ENCODE measurements at regions not wholly inside any gene's neighbourhood (a gene's known extent, or its start where the extent isn't known, plus 50 kb on each side); places are given as distances from the start of the nearest gene placed in this dataset.

- CTCF ChIA-PET: interaction anchor here (0.5 to 0.7 kb wide), 2 partner anchors 170 to 1254 kb away, joined by 3 read pairs; no protein-coding TSS in a partner anchor
- H3K36me3 ChIP-seq (ENCODE audit: control insufficient read depth in 2 of 2, insufficient read depth in 1 of 2, low read length in 2 of 2): no peaks in the 10 kb centered on the region
Measured at GRCh38 chr9:134980991-134981390, 63.3 kb upstream of the FCN1 start.

GRCh38 chr9:134981829-134982228, 64.1 kb upstream of the FCN1 start:
- CTCF ChIA-PET: interaction anchor here (1.0 kb wide), 1 partner anchor 14 kb away, joined by 3 read pairs; no protein-coding TSS in a partner anchor
- no peak for TF ChIP-seq ZNF510 (tag by site-specific recombination; IDR thresholded peaks at IDR 0.05; ENCODE audit: insufficient replicate concordance)
- TF ChIP-seq, protein P1, sequence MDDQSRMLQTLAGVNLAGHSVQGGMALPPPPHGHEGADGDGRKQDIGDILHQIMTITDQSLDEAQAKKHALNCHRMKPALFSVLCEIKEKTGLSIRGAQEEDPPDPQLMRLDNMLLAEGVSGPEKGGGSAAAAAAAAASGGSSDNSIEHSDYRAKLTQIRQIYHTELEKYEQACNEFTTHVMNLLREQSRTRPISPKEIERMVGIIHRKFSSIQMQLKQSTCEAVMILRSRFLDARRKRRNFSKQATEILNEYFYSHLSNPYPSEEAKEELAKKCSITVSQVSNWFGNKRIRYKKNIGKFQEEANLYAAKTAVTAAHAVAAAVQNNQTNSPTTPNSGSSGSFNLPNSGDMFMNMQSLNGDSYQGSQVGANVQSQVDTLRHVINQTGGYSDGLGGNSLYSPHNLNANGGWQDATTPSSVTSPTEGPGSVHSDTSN (CRISPR knock-in tag; IDR thresholded peaks at IDR 0.05): no peak
- TF ChIP-seq, protein P2, sequence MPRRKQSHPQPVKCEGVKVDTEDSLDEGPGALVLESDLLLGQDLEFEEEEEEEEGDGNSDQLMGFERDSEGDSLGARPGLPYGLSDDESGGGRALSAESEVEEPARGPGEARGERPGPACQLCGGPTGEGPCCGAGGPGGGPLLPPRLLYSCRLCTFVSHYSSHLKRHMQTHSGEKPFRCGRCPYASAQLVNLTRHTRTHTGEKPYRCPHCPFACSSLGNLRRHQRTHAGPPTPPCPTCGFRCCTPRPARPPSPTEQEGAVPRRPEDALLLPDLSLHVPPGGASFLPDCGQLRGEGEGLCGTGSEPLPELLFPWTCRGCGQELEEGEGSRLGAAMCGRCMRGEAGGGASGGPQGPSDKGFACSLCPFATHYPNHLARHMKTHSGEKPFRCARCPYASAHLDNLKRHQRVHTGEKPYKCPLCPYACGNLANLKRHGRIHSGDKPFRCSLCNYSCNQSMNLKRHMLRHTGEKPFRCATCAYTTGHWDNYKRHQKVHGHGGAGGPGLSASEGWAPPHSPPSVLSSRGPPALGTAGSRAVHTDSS (tag by site-specific recombination; IDR thresholded peaks at IDR 0.05): peak; percentile 55; the same call in 1 of the 2 replicates
- POLR2A ChIA-PET: no interaction called here

More at GRCh38 chr9:134980991-134981390, 63.3 kb upstream of the FCN1 start:
- POLR2A ChIA-PET: no interaction called here
- no peaks in the 10 kb centered on the region for H3K4me1 ChIP-seq (ENCODE audit: control insufficient read depth, insufficient read depth, low read length)
- H3K27ac ChIP-seq (ENCODE audit: extremely low read depth, low read depth, low read length): no peak overlapping the region
- no peaks in the 10 kb centered on the region for H3K9me3 ChIP-seq (ENCODE audit: control insufficient read depth, insufficient read depth, low read depth, low read length)
- H3K4me3 ChIP-seq (ENCODE audit: low read depth, low read length): no peak overlapping the region
- peak; percentile 10; the same call in 1 of the 2 replicates for TF ChIP-seq EGR2 (tag by site-specific recombination; IDR thresholded peaks at IDR 0.05; ENCODE audit: low read depth)
- TF ChIP-seq, protein P3, sequence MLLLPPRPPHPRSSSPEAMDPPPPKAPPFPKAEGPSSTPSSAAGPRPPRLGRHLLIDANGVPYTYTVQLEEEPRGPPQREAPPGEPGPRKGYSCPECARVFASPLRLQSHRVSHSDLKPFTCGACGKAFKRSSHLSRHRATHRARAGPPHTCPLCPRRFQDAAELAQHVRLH (tag by site-specific recombination; IDR thresholded peaks at IDR 0.05): no peak
- TF ChIP-seq ZFP69B (tag by site-specific recombination; IDR thresholded peaks at IDR 0.05): no peak
- no peak for TF ChIP-seq ZNF639 (tag by site-specific recombination; IDR thresholded peaks at IDR 0.05)
- no peak for TF ChIP-seq ZNF362 (tag by site-specific recombination; IDR thresholded peaks at IDR 0.05)
- TF ChIP-seq ZNF2 (tag by site-specific recombination; IDR thresholded peaks at IDR 0.05): no peak
- TF ChIP-seq ZBTB6 (tag by site-specific recombination; IDR thresholded peaks at IDR 0.05): no peak
- no peak for TF ChIP-seq ZNF416 (tag by site-specific recombination; IDR thresholded peaks at IDR 0.05)

DNA sequence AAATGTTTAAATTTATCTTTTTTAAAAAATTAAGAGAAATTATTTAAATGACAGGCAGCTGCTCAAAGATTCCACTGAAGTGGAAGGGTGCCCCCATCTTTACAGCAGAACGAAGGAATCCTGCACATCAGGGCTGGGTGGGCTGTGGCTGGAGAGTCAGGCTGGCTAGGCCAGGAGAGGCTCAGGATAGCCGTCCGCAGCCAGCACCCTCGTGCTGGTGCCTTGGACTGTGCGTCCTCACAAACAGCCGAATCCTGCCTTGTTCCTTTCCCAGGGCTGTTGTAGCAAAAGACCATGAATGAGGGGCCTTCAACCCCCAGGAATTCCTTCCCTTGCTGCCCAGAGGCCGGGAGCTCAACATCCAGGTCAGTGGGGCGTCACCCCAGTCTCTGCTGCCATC, 64.6 kb upstream of the FCN1 start:
- Histone ChIP-seq H3K9me3 (ENCODE audit: control insufficient read depth, insufficient read depth, low read depth, low read length) (no peaks in the 10 kb centered on the region), H3K4me3 (ENCODE audit: low read depth, low read length) (no peak overlapping the region), H3K36me3 (ENCODE audit: control insufficient read depth in 2 of 2, insufficient read depth in 1 of 2, low read length in 2 of 2) (no peaks in the 10 kb centered on the region), H3K27ac (ENCODE audit: extremely low read depth, low read depth, low read length) (no peak overlapping the region), H3K4me1 (ENCODE audit: control insufficient read depth, insufficient read depth, low read length) (no peaks in the 10 kb centered on the region)
- no peak for TF ChIP-seq ZNF555 (tag by site-specific recombination; conservative IDR thresholded peaks at IDR 0.05)
- TF ChIP-seq ZNF585B (tag by site-specific recombination; IDR thresholded peaks at IDR 0.05): no peak
- TF ChIP-seq ZBTB49 (tag by site-specific recombination; IDR thresholded peaks at IDR 0.05; ENCODE audit: low read depth): no peak
- TF ChIP-seq ZSCAN4 (tag by site-specific recombination; IDR thresholded peaks at IDR 0.05): no peak
- TF ChIP-seq ZNF19 (tag by site-specific recombination; IDR thresholded peaks at IDR 0.05; ENCODE audit: low read depth): no peak
- TF ChIP-seq SP3 (tag by site-specific recombination; IDR thresholded peaks at IDR 0.05): no peak
- no peak for TF ChIP-seq ZNF548 (tag by site-specific recombination; IDR thresholded peaks at IDR 0.05)
- TF ChIP-seq ZNF623 (tag by site-specific recombination; IDR thresholded peaks at IDR 0.05): no peak
- ChIA-PET CTCF (interaction anchor here (0.7 to 1.0 kb wide), 3 partner anchors 15 to 533 kb away, joined by 3 to 4 read pairs (median 3); no protein-coding TSS in a partner anchor), POLR2A (no interaction called here)

More at GRCh38 chr9:134981829-134982228, 64.1 kb upstream of the FCN1 start:
- Histone ChIP-seq H3K4me3 (ENCODE audit: low read depth, low read length) (no peak overlapping the region), H3K27ac (ENCODE audit: extremely low read depth, low read depth, low read length) (no peak overlapping the region), H3K9me3 (ENCODE audit: control insufficient read depth, insufficient read depth, low read depth, low read length) (no peaks in the 10 kb centered on the region), H3K4me1 (ENCODE audit: control insufficient read depth, insufficient read depth, low read length) (no peaks in the 10 kb centered on the region), H3K36me3 (ENCODE audit: control insufficient read depth in 2 of 2, insufficient read depth in 1 of 2, low read length in 2 of 2) (no peaks in the 10 kb centered on the region)

All from HEK293 (cell line).